ENCODE measurements at regions not wholly inside any gene's neighbourhood (a gene's known extent, or its start where the extent isn't known, plus 50 kb on each side); places are given as distances from the start of the nearest gene placed in this dataset.

DNA sequence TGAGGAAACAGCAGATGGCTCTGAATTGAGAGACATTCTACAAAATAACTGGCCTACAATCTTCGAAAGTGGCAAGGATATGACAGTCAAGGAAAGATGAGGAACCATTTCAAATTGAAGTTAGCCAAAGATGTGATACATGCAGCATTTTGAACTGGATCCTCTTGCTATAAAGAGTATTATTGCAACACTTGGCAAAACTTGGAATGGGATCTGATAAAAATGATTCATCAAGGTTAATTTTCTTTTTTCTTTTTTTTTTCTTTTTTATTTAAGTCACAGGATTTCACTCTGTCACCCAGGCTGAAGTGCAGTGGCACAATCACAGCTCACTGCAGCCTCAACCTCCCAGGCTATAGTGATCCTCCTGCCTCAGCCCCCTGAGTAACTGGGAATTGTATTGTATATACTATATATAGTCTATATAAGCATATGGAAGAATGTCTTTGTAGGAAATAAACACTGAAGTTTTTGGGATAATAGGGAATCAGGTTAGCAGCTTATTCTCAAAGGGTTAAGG, 49.8 kb upstream of the GJA8 start:
- no peaks in the 10 kb centered on the region for H3K36me3 ChIP-seq (ENCODE audit: insufficient read depth, low read length)
- H3K79me2 ChIP-seq (ENCODE audit: insufficient read depth, low read length) = no peaks in the 10 kb centered on the region
- no peaks in the 10 kb centered on the region for H3F3A ChIP-seq (ENCODE audit: low read depth)
- no peak overlapping the region for H2AFZ ChIP-seq (ENCODE audit: low read length)
- no peaks in the 10 kb centered on the region for H3K27me3 ChIP-seq (ENCODE audit: insufficient read depth, low read length, poor library complexity, severe bottlenecking)
- no peaks in the 10 kb centered on the region for H3K9me3 ChIP-seq (ENCODE audit: insufficient read depth, low read depth, low read length)
- TF ChIP-seq, protein P1, sequence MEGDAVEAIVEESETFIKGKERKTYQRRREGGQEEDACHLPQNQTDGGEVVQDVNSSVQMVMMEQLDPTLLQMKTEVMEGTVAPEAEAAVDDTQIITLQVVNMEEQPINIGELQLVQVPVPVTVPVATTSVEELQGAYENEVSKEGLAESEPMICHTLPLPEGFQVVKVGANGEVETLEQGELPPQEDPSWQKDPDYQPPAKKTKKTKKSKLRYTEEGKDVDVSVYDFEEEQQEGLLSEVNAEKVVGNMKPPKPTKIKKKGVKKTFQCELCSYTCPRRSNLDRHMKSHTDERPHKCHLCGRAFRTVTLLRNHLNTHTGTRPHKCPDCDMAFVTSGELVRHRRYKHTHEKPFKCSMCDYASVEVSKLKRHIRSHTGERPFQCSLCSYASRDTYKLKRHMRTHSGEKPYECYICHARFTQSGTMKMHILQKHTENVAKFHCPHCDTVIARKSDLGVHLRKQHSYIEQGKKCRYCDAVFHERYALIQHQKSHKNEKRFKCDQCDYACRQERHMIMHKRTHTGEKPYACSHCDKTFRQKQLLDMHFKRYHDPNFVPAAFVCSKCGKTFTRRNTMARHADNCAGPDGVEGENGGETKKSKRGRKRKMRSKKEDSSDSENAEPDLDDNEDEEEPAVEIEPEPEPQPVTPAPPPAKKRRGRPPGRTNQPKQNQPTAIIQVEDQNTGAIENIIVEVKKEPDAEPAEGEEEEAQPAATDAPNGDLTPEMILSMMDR (conservative IDR thresholded peaks at IDR 0.05; ENCODE audit: low read length) = no peak
- TF ChIP-seq EZH2phosphoT487 (IDR thresholded peaks at IDR 0.05; ENCODE audit: borderline replicate concordance) = no peak
- H3K4me1 ChIP-seq (ENCODE audit: insufficient read depth, low read length, poor library complexity, severe bottlenecking) = no peaks in the 10 kb centered on the region
- no peak overlapping the region for H3K9ac ChIP-seq (ENCODE audit: low read depth, low read length, poor library complexity, severe bottlenecking)
- no peak overlapping the region for H3K4me2 ChIP-seq (ENCODE audit: low read depth, low read length, poor library complexity, severe bottlenecking)
- no peaks in the 10 kb centered on the region for H4K20me1 ChIP-seq (ENCODE audit: insufficient read depth, low read length, poor library complexity, severe bottlenecking)
- no peak overlapping the region for H3K4me3 ChIP-seq (ENCODE audit: low read length, poor library complexity, severe bottlenecking)
- no peaks in the 10 kb centered on the region for H3K9me2 ChIP-seq (replicated peaks; ENCODE audit: low read depth, low read length)

All from Loucy (cell line).